ENCODE measurements at regions not wholly inside any gene's neighbourhood (a gene's known extent, or its start where the extent isn't known, plus 50 kb on each side); places are given as distances from the start of the nearest gene placed in this dataset.

GRCh38 chr21:26652854-26653253 is 79.8 kb upstream of the CYYR1 start:
- Histone ChIP-seq H2AK5ac (ENCODE audit: low read depth, low read length) (no peak overlapping the region), H2BK20ac (ENCODE audit: low read depth, low read length) (no peak overlapping the region), H2AK9ac (replicated peaks; ENCODE audit: low read depth, low read length, poor library complexity) (no peak overlapping the region), H2AFZ (replicated peaks; ENCODE audit: low read length, poor library complexity) (no peak overlapping the region), H3K9me3 (ENCODE audit: control insufficient read depth, insufficient read depth, low read length) (no peaks in the 10 kb centered on the region), H3K18ac (ENCODE audit: low read depth, low read length) (no peak overlapping the region), H3K4me3 (ENCODE audit: insufficient read depth, low read depth, low read length) (no peak overlapping the region), H3K9me1 (ENCODE audit: insufficient read depth, low read length) (no peaks in the 10 kb centered on the region), H3K4ac (ENCODE audit: low read depth, low read length) (no peak overlapping the region), H3K79me1 (ENCODE audit: low read depth in 1 of 2, low read length in 2 of 2) (no peaks in the 10 kb centered on the region), H3K4me2 (ENCODE audit: low read depth, low read length) (no peak overlapping the region), H3K27ac (ENCODE audit: insufficient read depth, low read length) (no peak overlapping the region), H3K36me3 (ENCODE audit: control insufficient read depth, insufficient read depth, low read length) (no peaks in the 10 kb centered on the region), H2BK15ac (ENCODE audit: low read depth, low read length) (no peak overlapping the region), H3K56ac (ENCODE audit: extremely low read depth, insufficient read depth, low read length) (no peak overlapping the region), H3K14ac (replicated peaks; ENCODE audit: low read depth, low read length) (no peak overlapping the region), H4K91ac (ENCODE audit: insufficient read depth, low read depth, low read length) (no peak overlapping the region), H3K27me3 (ENCODE audit: control insufficient read depth, insufficient read depth, low read length) (no peaks in the 10 kb centered on the region), H3K9ac (ENCODE audit: low read depth, low read length) (no peak overlapping the region), H4K8ac (ENCODE audit: low read depth in 2 of 2, low read length in 2 of 2) (no peak overlapping the region), H2BK120ac (ENCODE audit: low read depth, low read length) (no peak overlapping the region), H3K23ac (ENCODE audit: low read depth, low read length) (no peak overlapping the region), H4K20me1 (ENCODE audit: insufficient read depth, low read length) (no peaks in the 10 kb centered on the region), H3K4me1 (ENCODE audit: control insufficient read depth, insufficient read depth, low read length) (no peaks in the 10 kb centered on the region), H4K5ac (ENCODE audit: low read depth, low read length) (no peak overlapping the region), H2BK5ac (ENCODE audit: low read depth, low read length, poor library complexity, severe bottlenecking) (no peak overlapping the region)
- POLR2A ChIA-PET (ENCODE audit: unreplicated experiment) = no interaction called here
- dilution Hi-C loops (cut with HindIII; ENCODE audit: low sequenced_read_pairs, unreplicated experiment) = no loop called here
- no TSS peak for BruUV-seq (replicated peaks)
- in situ Hi-C loops (cut with MboI; ENCODE audit: low sequenced_read_pairs) = no loop called here
- no CpG with 5 or more reads among the region's 1 CpG for WGBS, 2 experiments (ENCODE audit: extremely low coverage in 2 of 2, insufficient read length in 1 of 2)
- no peak for DNase-seq
- ATAC-seq (ENCODE audit: low read depth) = no peak
- intact Hi-C loops (cut with micrococcal nuclease) = no loop called here
- TF ChIP-seq RAD21 (IDR thresholded peaks at IDR 0.05; ENCODE audit: low read length) = no peak
- no peak for TF ChIP-seq MAZ (IDR thresholded peaks at IDR 0.05; ENCODE audit: borderline replicate concordance, low read depth, low read length)
- no peak for TF ChIP-seq USF2 (IDR thresholded peaks at IDR 0.05; ENCODE audit: low read depth, low read length)
- CTCF ChIA-PET = no interaction called here
